ENCODE measurements at regions not wholly inside any gene's neighbourhood (a gene's known extent, or its start where the extent isn't known, plus 50 kb on each side); places are given as distances from the start of the nearest gene placed in this dataset.

- TF ChIP-seq CTCF (IDR thresholded peaks at IDR 0.05; ENCODE audit: low read depth, low read length) (no peak), POLR2A (IDR thresholded peaks at IDR 0.05; ENCODE audit: extremely low read depth, insufficient read length) (no peak), MAX (IDR thresholded peaks at IDR 0.05; ENCODE audit: low read depth, low read length) (no peak), MYC (IDR thresholded peaks at IDR 0.05; ENCODE audit: low read depth, low read length) (no peak)
These were observed 1408.2 kb upstream of the PIK3C3 start for GRCh38 chr18:40546875-40547274.
